Pons (tissue), 1 donor: ENCODE measurements at regions not wholly inside any gene's neighbourhood (a gene's known extent, or its start where the extent isn't known, plus 50 kb on each side); places are given as distances from the start of the nearest gene placed in this dataset.
"Not testable (repeated sequence)": the region's sequence is repeated elsewhere in the genome, so short reads cannot be mapped to it uniquely, and the experiment has no call there.

Experiments
- DNase-seq: peaks from one replicate; pipeline ENCODE4 v3.0.0-alpha.2; 2016; ENCODE audit warnings: low spot score

- DNase-seq = no peak
These were observed 150.6 kb upstream of the ANKRD55 start for GRCh38 chr5:56383761-56384160.

GRCh38 chr5:56382896-56383295 lies 149.8 kb upstream of the ANKRD55 start:
- no peak for DNase-seq

DNA sequence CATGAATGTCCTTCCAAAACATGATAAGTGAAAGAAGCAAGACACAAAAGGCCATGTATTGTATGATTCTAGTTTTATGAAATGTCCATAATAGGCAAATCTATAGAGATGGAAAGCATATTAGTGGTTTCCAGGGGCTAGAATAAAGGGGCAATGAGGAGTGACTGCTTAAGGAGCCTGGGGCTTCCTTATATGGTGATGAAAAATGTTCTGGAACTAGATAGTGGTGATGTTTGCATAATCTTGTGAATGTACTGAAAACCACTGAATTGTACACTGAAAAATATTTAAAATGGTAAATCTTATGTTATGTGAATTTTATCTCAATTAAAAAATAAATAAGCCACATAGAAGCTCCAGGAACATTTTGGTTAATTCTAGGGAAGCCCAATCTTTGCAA lies 144.4 kb upstream of the ANKRD55 start:
- DNase-seq = no peak

DNA sequence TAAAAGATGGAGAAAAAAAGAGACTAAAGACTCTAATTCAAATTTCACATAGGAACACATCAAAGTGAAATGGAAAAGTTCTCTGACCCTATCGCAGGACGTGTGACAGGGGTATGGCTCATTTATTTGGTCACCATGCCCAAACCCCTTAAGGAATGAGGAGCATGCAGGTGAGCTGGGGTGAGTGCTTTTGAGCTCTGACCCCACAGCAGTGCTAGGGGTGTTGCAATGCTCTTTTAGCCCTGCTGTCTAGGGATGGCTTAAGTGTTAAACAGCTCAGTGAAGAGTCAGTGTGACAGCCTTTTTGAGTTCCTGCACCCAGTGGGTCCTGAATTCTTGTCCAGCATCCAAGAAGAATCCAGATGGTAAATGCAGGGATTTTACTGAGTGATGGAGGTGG lies 143.0 kb upstream of the ANKRD55 start:
- DNase-seq = no peak

- no peak for DNase-seq
These were observed 141.9 kb upstream of the ANKRD55 start for GRCh38 chr5:56375011-56375410.

- DNase-seq = not testable (repeated sequence)
These were observed 139.4 kb upstream of the ANKRD55 start for GRCh38 chr5:56372491-56372890.

DNA sequence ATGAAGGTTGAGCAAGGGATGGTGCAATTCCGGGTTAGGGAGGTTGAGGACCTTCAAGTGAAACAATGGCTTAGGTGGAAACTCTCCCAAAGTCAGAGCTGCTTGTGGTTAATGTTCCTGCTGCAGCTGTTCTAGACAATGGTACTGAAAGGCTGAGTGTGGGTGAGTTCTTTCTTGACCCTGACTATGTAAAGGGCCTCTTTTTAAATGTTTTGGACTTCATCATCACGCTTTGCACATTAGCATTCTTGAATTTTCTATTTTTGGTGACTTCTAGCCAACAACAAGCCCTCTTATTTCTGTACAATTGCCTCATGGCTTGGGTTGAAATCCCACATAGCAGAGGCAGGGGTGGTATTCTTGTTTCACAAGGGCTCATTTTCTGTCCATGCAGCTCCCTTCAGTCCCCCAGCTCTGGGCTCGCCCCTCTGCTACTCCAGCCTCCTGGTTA lies 136.3 kb upstream of the ANKRD55 start:
- no peak for DNase-seq

DNA sequence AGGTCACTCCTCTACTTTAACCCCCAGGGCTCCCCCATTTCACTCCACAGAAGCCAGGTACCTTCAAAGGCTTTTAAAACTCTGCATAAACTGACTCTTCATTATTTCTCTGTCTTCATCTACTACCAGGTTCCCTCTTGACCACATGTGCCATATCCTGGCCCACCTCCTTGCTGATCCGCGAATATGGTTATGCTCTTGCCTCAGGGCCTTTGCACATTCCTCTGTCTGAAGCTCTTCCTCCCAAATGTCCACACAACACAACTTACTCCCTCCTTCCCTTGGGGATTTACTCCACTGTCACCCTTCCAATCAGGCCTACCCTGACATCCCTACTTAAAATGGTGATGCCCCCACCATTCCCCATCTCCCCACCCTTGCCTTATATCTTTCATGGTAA lies 134.6 kb upstream of the ANKRD55 start:
- no peak for DNase-seq

GRCh38 chr5:56366986-56367385 lies 133.9 kb upstream of the ANKRD55 start:
- no peak for DNase-seq

DNA sequence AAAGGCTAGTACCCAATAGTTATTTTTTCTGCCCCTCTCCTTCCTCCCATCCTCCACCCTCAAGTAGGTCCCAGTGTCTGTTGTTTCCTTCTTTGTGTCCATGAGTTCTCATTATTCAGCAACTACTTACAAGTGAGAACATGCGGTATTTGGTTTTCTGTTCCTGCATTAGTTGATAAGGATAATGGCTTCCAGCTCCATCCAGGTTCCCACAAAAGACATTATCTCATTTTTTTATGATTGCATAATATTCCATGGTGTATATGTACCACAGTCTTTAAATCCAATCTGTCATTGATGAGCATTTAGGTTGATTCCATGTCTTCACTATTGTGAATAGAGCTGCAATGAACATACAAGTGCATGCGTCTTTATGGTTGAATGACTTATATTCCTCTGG lies 128.3 kb upstream of the ANKRD55 start:
- DNase-seq = no peak

GRCh38 chr5:56360816-56361215 lies 127.7 kb upstream of the ANKRD55 start:
- DNase-seq = no peak

GRCh38 chr5:56359809-56360685 lies 126.9 kb upstream of the ANKRD55 start:
- DNase-seq = no peak

DNA sequence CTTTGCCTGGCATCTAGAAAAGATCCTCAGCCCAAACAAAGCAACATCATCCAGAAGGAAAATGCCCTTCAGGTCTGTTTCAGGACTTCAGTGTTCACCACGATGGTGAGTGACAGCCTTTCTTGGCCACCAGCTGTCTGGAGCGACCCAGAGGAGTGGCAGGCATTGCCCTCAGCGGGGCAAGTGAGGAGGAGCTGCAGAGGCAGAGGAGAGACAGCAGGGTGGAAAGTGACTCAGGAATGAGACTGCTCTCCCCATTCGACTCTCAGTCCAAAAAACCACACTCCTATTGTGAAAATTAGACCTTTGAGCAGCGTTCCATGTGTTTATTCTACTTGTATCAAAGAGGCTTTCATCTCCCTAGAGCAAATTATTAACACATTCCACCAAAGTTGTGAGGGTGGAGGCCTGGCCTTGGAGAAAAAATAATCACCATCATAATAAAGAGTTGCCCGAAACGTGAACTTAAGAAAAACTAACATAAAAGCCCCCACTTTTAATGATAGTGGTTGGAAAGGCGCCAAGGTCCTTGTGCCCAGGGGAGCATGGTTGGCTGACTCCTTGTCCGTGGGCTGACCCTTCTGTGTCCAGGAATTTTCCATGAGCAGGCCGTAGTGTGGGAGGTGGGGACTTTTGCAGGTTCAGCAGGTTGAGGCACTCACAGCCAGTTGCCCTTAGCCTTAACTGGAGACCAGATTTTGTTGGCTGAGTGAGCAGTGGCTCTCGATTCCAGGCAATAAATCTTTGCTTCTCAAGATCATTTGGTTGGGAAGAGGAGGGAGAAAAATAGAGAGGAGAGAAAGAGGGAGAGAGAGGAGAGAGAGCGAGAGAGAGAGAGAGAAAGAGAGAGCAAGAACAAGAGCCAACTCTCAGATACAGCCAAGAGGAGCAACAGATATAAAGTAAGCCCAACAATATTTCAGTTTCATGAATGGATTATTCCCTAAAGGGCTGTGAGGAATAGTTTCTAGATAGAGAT lies 125.9 kb upstream of the ANKRD55 start:
- DNase-seq = no peak

- no peak for DNase-seq
These were observed 124.9 kb upstream of the ANKRD55 start for GRCh38 chr5:56358046-56358445.

- DNase-seq = no peak
These were observed 124.3 kb upstream of the ANKRD55 start for GRCh38 chr5:56357426-56357825.

DNA sequence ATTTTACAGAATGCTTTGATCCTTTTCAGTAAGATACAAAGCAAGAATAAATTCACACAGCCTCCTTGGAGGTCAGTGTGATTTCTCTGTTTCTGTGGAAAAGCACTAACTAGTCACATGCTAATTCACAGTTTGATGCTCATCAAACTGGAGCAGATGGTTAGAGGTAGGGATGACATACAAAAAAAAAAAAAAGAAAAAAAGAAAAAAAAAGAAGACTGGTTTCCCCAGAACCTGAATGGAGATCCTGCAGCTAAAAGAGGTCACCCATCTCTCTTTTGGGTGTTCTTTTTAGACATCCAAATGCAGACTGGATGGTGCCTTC lies 123.7 kb upstream of the ANKRD55 start:
- no peak for DNase-seq

GRCh38 chr5:56356121-56356835 lies 123.1 kb upstream of the ANKRD55 start:
- DNase-seq = no peak

DNA sequence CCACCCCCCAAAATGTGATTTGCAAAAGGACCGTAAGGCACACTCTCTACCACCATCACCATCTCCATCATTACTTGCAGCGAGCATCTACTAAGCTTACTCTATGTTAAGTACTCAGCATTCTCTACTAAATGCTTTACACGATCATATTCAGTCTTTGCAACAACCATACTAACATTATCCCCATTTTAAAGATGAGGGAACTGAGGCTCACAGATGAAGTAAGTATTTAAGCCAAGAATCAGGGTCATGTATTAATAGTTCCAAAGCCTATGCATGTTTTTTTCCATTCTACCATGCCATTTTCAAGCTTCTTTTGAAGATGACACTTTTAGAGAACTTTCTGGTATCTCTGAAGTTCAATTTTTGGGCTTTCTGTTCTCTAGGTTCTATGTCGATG lies 121.7 kb upstream of the ANKRD55 start:
- DNase-seq = no peak

DNA sequence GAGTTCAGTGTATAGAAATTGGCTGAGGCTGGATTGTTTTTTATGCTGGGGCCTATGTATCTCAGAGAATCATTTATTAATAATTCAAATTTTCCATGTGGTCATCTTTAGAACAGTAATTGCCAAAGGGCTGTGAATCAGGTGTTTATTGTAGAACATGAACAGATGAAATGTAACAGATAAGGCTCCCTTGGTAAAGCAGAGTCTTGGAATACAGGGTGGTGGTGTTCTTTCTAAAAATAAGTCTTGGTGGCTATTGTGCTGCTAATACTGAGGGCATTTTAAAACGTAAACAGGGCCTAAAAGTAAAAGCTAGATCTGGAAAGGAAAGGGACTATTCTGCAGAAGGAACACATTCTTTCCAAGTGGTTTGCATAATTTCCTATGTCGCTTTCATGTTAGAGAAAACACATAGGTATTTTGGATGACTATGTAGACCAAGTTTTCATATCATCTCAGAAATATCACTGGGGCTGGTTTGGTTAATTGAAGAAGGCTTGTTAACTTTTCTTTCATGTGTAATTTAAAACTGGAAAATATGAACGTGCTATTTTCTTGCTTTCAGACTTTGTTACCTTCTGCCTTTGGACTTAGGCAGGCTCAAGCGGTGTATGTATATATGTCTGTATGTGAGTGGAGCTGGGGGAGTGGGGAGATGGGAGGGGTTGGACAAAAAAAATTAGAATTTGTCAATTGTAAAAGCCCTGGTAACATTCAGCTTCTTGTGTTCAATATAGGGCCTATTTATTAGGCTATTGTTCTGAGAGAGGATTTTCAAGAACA lies 119.9 kb upstream of the ANKRD55 start:
- no peak for DNase-seq

DNA sequence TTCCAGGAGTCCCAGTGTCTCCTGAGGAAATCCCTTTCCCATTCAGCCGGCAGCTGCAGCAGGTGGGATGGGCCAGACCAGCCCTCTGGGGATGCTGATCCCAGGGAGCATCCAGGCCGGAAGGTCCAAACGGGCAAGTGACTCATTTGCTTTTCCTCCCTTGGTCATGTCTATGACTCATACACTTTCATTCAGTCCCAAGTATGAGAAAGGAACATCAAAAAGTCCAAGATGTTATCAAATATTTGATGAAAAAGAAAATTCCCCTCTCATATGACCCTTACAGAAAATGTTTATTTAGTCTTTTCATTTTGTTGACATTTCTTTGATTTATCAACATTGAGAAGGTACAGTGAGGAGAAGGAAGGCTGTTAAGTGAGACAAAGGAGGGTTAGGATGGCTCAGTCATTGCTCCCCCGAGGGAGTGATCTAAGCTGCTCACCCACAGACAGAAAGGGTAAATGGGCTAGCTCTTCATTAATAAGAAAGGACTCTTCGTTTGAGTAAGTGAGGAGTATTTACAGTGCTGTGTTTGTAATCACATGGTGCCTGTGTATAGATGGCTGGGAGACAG lies 117.6 kb upstream of the ANKRD55 start:
- no peak for DNase-seq

DNA sequence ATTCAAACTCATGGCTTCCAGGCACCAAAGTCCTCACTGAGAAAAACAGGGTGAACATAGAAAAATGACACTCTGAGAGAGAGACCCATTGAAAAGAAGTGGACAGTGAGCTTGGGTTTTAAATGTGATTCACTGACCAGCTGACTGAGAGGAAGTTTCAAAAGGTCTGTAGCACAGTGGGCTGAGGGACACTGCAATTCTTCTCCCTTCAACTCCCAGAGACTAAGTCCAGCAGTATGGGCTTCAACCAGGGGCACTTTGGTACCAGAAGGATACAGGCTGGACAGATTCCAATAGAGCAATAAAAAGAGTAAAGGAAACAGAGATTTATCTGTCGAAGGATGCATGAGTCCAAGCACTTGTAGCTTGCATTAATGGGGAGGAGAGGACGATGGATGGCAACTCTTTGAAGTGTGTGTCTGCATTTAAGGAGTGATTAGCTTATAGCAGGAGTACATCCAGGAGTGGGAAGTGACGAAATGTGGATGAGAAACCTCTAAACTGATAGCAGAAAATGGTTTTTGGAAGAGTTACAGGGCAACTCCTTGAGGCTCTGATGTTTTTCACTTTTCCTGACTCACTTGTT lies 117.0 kb upstream of the ANKRD55 start:
- no peak for DNase-seq
